ENCODE measurements at regions not wholly inside any gene's neighbourhood (a gene's known extent, or its start where the extent isn't known, plus 50 kb on each side); places are given as distances from the start of the nearest gene placed in this dataset.

DNA sequence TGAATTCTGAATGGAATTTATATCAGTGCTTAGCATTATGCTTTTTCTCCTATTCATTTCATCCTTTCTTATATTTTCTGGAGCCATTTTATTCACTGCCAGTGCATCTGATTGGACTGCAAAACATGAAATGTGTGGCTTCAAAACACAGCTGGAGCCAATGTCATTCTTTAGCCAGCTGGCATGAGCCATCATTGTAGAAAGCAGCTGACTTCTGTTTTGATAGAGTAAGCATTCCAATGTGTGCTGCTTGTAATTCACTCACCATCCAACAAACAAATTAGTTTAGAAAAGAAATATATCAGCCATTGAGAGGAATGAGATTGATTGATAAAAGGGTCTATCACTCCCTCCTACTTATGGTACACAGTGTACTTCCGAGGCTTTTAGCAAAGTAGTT lies 2616.0 kb downstream of the ARAP2 start:
- Histone ChIP-seq H3K27me3 (no peaks in the 10 kb centered on the region), H3K27ac (no peak overlapping the region), H3K36me3 (no peaks in the 10 kb centered on the region), H3K9me3 (peaks cover 0 to 9% (median 0%) of the 10 kb centered on the region in 4 donors), H3K4me1 (no peaks in the 10 kb centered on the region), H3K4me3 (no peak overlapping the region)
- WGBS, 5 donors: 35 to 66% (median 59%) methylated on average over 1 of the region's 1 CpG
- peak in 1 of 2 donors; percentile 16 for DNase-seq
- no peak for TF ChIP-seq EP300 (IDR thresholded peaks at IDR 0.05)
- TF ChIP-seq POLR2A (IDR thresholded peaks at IDR 0.05): no peak
- TF ChIP-seq, protein P1, sequence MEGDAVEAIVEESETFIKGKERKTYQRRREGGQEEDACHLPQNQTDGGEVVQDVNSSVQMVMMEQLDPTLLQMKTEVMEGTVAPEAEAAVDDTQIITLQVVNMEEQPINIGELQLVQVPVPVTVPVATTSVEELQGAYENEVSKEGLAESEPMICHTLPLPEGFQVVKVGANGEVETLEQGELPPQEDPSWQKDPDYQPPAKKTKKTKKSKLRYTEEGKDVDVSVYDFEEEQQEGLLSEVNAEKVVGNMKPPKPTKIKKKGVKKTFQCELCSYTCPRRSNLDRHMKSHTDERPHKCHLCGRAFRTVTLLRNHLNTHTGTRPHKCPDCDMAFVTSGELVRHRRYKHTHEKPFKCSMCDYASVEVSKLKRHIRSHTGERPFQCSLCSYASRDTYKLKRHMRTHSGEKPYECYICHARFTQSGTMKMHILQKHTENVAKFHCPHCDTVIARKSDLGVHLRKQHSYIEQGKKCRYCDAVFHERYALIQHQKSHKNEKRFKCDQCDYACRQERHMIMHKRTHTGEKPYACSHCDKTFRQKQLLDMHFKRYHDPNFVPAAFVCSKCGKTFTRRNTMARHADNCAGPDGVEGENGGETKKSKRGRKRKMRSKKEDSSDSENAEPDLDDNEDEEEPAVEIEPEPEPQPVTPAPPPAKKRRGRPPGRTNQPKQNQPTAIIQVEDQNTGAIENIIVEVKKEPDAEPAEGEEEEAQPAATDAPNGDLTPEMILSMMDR (IDR thresholded peaks at IDR 0.05): no peak
- TF ChIP-seq POLR2AphosphoS5 (IDR thresholded peaks at IDR 0.05): no peak
- intact Hi-C loops (cut with DNase I; ENCODE audit: low total_unique reads): no loop called here

DNA sequence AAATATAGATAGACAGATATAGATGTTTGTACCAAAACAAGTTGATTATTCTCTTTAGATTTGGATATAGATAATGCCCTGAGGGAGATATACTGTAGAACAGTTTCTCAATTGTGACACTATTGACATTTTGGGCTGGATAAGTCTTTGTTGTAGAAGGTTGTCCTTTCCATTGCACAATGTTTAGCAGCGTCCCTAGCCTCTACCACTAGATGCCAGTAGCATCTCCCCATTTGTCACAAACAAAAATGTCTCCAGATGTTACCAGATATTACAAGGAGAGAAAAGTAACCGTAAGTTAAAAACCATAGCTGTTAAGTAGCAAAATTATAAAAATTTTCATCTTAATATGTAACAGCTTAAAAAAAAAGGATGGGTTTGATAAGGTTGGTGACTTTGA lies 2595.3 kb downstream of the ARAP2 start:
- H3K9me3 ChIP-seq: no peaks in the 10 kb centered on the region
- TF ChIP-seq POLR2A (IDR thresholded peaks at IDR 0.05): no peak
- TF ChIP-seq EP300 (IDR thresholded peaks at IDR 0.05): no peak
- no peak for TF ChIP-seq POLR2AphosphoS5 (IDR thresholded peaks at IDR 0.05)
- TF ChIP-seq, protein P1 (IDR thresholded peaks at IDR 0.05): no peak
- H3K36me3 ChIP-seq: no peaks in the 10 kb centered on the region
- no peak overlapping the region for H3K27ac ChIP-seq
- no peaks in the 10 kb centered on the region for H3K27me3 ChIP-seq
- WGBS, 5 donors: 51 to 65% (median 58%) methylated on average over 2 of the region's 2 CpGs
- no peak for DNase-seq
- intact Hi-C loops (cut with DNase I; ENCODE audit: low total_unique reads): no loop called here
- no peak overlapping the region for H3K4me3 ChIP-seq
- H3K4me1 ChIP-seq: no peaks in the 10 kb centered on the region

DNA sequence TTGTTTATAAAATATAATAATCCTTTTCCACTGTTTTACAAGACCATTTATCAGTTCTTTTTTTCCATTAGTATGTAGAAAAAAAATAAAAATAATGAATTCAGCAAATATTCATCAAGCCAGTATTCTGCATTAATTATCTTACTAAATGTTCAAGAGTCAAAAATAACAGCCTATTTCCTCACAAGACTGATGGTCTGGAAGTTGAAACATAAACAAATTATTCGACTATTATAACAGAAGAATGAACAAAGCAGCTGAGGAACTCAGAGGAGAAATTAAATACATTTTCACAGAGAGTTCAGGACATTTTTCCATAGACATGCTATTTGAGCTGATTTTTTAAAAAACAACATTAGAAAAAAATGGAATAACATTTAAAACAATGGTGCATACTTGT lies 2594.8 kb downstream of the ARAP2 start:
- Histone ChIP-seq H3K9me3 (no peaks in the 10 kb centered on the region), H3K4me3 (no peak overlapping the region), H3K27ac (no peak overlapping the region), H3K27me3 (no peaks in the 10 kb centered on the region), H3K36me3 (no peaks in the 10 kb centered on the region), H3K4me1 (no peaks in the 10 kb centered on the region)
- TF ChIP-seq POLR2A (IDR thresholded peaks at IDR 0.05) (no peak), EP300 (IDR thresholded peaks at IDR 0.05) (no peak), POLR2AphosphoS5 (IDR thresholded peaks at IDR 0.05) (no peak)
- TF ChIP-seq, protein P1 (IDR thresholded peaks at IDR 0.05): no peak
- WGBS, 5 donors: 31 to 53% (median 38%) methylated on average over 1 of the region's 1 CpG
- intact Hi-C loops (cut with DNase I; ENCODE audit: low total_unique reads): no loop called here
- no peak for DNase-seq

DNA sequence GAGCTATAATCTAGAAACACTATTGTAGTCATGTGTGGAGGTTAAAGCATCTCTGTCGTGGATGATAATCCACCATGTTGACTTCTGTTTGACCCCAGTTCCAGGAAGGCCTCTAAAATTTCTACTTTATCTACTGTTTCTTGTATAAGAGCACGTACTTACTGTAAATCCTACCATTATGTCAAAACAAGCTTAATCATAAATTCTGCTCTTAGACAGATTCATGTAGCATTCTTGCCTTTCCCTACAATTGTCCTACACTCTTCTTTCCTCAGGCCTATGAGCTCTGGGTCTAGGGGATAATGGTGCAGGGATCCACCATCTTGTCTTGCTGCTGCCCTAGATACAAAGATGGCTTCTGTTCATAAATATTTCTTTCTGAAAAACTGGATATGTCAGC lies 2594.3 kb downstream of the ARAP2 start:
- no peaks in the 10 kb centered on the region for H3K4me1 ChIP-seq

More for the DNA sequence above, 2594.3 kb downstream of the ARAP2 start:
- no peak for DNase-seq
- H3K27ac ChIP-seq: no peak overlapping the region
- TF ChIP-seq, protein P1 (IDR thresholded peaks at IDR 0.05): no peak
- TF ChIP-seq EP300 (IDR thresholded peaks at IDR 0.05) (no peak), POLR2A (IDR thresholded peaks at IDR 0.05) (no peak), POLR2AphosphoS5 (IDR thresholded peaks at IDR 0.05) (no peak)
- no peaks in the 10 kb centered on the region for H3K27me3 ChIP-seq
- no peak overlapping the region for H3K4me3 ChIP-seq
- intact Hi-C loops (cut with DNase I; ENCODE audit: low total_unique reads): no loop called here
- WGBS, 5 donors: 56 to 63% (median 61%) methylated on average over 2 of the region's 2 CpGs
- H3K36me3 ChIP-seq: no peaks in the 10 kb centered on the region
- H3K9me3 ChIP-seq: no peaks in the 10 kb centered on the region

Data from stomach (tissue), 8 donors.